ENCODE measurements at regions not wholly inside any gene's neighbourhood (a gene's known extent, or its start where the extent isn't known, plus 50 kb on each side); places are given as distances from the start of the nearest gene placed in this dataset.

- peaks cover 44% of the 10 kb centered on the region for H3K9me3 Mint-ChIP-seq
- Histone ChIP-seq H3K27me3 (ENCODE audit: insufficient read depth) (no peaks in the 10 kb centered on the region), H3F3A (replicated peaks; ENCODE audit: low read depth) (no peaks in the 10 kb centered on the region), H3K36me3 (ENCODE audit: insufficient read depth) (no peaks in the 10 kb centered on the region), H2AFZ (no peak overlapping the region), H3K27ac (ENCODE audit: low read depth) (no peak overlapping the region), H3K9me2 (ENCODE audit: insufficient read depth) (no peaks in the 10 kb centered on the region), H3K4me3 (no peak overlapping the region), H3K4me2 (no peak overlapping the region), H3K79me2 (replicated peaks; ENCODE audit: insufficient read depth) (no peaks in the 10 kb centered on the region), H4K20me1 (replicated peaks; ENCODE audit: insufficient read depth) (no peaks in the 10 kb centered on the region), H3K4me1 (ENCODE audit: insufficient read depth) (no peaks in the 10 kb centered on the region)
- H3K4me1 Mint-ChIP-seq, result no peaks in the 10 kb centered on the region
- peaks cover 6% of the 10 kb centered on the region for H3K27me3 Mint-ChIP-seq (ENCODE audit: insufficient read depth, low read depth, poor library complexity)
- peaks cover 39% of the 10 kb centered on the region for H3K36me3 Mint-ChIP-seq (ENCODE audit: low read depth)
- H3K4me3 Mint-ChIP-seq, result no peak overlapping the region
- no peak for ATAC-seq
- DNase-seq (ENCODE audit: low spot score), result no peak
- no peak for TF ChIP-seq POLR2AphosphoS5 (IDR thresholded peaks at IDR 0.05; ENCODE audit: low read depth)
- no peak overlapping the region; the same call in 1 of the 2 replicates for H3K27ac Mint-ChIP-seq
These were observed 477.7 kb downstream of the ZIC1 start for GRCh38 chr3:147886879-147887278.

DNA sequence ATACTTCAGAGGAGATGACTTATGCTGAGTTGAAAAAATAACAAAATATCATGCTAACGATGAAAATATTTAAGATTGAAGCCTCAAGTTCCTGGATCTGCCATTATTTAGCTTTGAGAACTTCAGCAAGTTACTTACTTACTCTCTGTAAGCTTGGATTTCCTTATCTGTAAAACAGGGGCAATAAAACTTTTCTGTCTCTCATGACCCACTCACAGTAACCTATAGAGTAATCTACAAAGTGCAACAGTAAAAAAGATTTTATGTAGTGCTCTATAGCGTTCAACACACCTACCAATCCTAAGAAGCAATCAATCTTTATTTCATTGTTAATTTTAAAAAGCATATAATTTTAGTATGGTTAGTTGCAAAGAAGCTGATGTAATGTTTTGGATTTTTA lies 478.6 kb downstream of the ZIC1 start:
- ATAC-seq, result no peak
- H3K9me3 Mint-ChIP-seq, result peaks cover 35% of the 10 kb centered on the region
- no peaks in the 10 kb centered on the region for H3K4me1 Mint-ChIP-seq
- Histone ChIP-seq H3K27me3 (ENCODE audit: insufficient read depth) (no peaks in the 10 kb centered on the region), H3F3A (replicated peaks; ENCODE audit: low read depth) (no peaks in the 10 kb centered on the region), H3K36me3 (ENCODE audit: insufficient read depth) (no peaks in the 10 kb centered on the region), H4K20me1 (replicated peaks; ENCODE audit: insufficient read depth) (no peaks in the 10 kb centered on the region), H3K4me2 (no peak overlapping the region), H3K4me1 (ENCODE audit: insufficient read depth) (no peaks in the 10 kb centered on the region), H3K9me2 (ENCODE audit: insufficient read depth) (no peaks in the 10 kb centered on the region), H3K27ac (ENCODE audit: low read depth) (no peak overlapping the region), H2AFZ (no peak overlapping the region), H3K79me2 (replicated peaks; ENCODE audit: insufficient read depth) (no peaks in the 10 kb centered on the region), H3K4me3 (no peak overlapping the region)
- H3K36me3 Mint-ChIP-seq (ENCODE audit: low read depth), result peaks cover 30% of the 10 kb centered on the region
- TF ChIP-seq ZNF114 (CRISPR knock-in tag; IDR thresholded peaks at IDR 0.05), result no peak
- TF ChIP-seq, protein P1, sequence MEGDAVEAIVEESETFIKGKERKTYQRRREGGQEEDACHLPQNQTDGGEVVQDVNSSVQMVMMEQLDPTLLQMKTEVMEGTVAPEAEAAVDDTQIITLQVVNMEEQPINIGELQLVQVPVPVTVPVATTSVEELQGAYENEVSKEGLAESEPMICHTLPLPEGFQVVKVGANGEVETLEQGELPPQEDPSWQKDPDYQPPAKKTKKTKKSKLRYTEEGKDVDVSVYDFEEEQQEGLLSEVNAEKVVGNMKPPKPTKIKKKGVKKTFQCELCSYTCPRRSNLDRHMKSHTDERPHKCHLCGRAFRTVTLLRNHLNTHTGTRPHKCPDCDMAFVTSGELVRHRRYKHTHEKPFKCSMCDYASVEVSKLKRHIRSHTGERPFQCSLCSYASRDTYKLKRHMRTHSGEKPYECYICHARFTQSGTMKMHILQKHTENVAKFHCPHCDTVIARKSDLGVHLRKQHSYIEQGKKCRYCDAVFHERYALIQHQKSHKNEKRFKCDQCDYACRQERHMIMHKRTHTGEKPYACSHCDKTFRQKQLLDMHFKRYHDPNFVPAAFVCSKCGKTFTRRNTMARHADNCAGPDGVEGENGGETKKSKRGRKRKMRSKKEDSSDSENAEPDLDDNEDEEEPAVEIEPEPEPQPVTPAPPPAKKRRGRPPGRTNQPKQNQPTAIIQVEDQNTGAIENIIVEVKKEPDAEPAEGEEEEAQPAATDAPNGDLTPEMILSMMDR (conservative IDR thresholded peaks at IDR 0.05; ENCODE audit: low read depth in 2 of 2), result no peak
- no peak for DNase-seq (ENCODE audit: low spot score)
- no peak overlapping the region for H3K4me3 Mint-ChIP-seq
- H3K27ac Mint-ChIP-seq, result no peak overlapping the region
- H3K27me3 Mint-ChIP-seq (ENCODE audit: insufficient read depth, low read depth, poor library complexity), result peaks cover 6% of the 10 kb centered on the region

- Mint-ChIP-seq H3K4me1 (no peaks in the 10 kb centered on the region), H3K36me3 (ENCODE audit: low read depth) (peaks cover 13% of the 10 kb centered on the region), H3K27me3 (ENCODE audit: insufficient read depth, low read depth, poor library complexity) (peaks cover 7% of the 10 kb centered on the region), H3K4me3 (no peak overlapping the region), H3K9me3 (peaks cover 17% of the 10 kb centered on the region), H3K27ac (no peak overlapping the region)
- Histone ChIP-seq H3K27me3 (ENCODE audit: insufficient read depth) (no peaks in the 10 kb centered on the region), H3K4me1 (ENCODE audit: insufficient read depth) (no peaks in the 10 kb centered on the region), H4K20me1 (replicated peaks; ENCODE audit: insufficient read depth) (no peaks in the 10 kb centered on the region), H3K79me2 (replicated peaks; ENCODE audit: insufficient read depth) (no peaks in the 10 kb centered on the region), H3K4me2 (no peak overlapping the region), H3K9me2 (ENCODE audit: insufficient read depth) (no peaks in the 10 kb centered on the region), H3K36me3 (ENCODE audit: insufficient read depth) (no peaks in the 10 kb centered on the region), H3K4me3 (no peak overlapping the region), H2AFZ (no peak overlapping the region), H3F3A (replicated peaks; ENCODE audit: low read depth) (no peaks in the 10 kb centered on the region), H3K27ac (ENCODE audit: low read depth) (no peak overlapping the region)
- no peak for TF ChIP-seq ZNF462 (CRISPR knock-in tag; IDR thresholded peaks at IDR 0.05)
- TF ChIP-seq ETS1 (IDR thresholded peaks at IDR 0.05), result no peak
- no peak for TF ChIP-seq CREB1 (CRISPR knock-in tag; IDR thresholded peaks at IDR 0.05; ENCODE audit: low read depth)
- no peak for TF ChIP-seq EZH2phosphoT487 (IDR thresholded peaks at IDR 0.05; ENCODE audit: unreplicated experiment)
- no peak for ATAC-seq
- DNase-seq (ENCODE audit: low spot score), result no peak
These were observed 480.9 kb downstream of the ZIC1 start for GRCh38 chr3:147890114-147890513.

Measured in GM23338 (cell line).